ENCODE measurements at regions not wholly inside any gene's neighbourhood (a gene's known extent, or its start where the extent isn't known, plus 50 kb on each side); places are given as distances from the start of the nearest gene placed in this dataset.

GRCh38 chr16:52743707-52744106 is 196.8 kb upstream of the TOX3 start (continued):
- TF ChIP-seq ZNF596 (tag by site-specific recombination; IDR thresholded peaks at IDR 0.05) (no peak), ZNF624 (tag by site-specific recombination; IDR thresholded peaks at IDR 0.05) (no peak), ZNF561 (tag by site-specific recombination; IDR thresholded peaks at IDR 0.05; ENCODE audit: borderline replicate concordance) (no peak), ZNF394 (tag by site-specific recombination; IDR thresholded peaks at IDR 0.05; ENCODE audit: borderline replicate concordance) (no peak), IKZF3 (tag by site-specific recombination; IDR thresholded peaks at IDR 0.05) (no peak), ZNF157 (tag by site-specific recombination; IDR thresholded peaks at IDR 0.05) (no peak), ZNF266 (tag by site-specific recombination; IDR thresholded peaks at IDR 0.05; ENCODE audit: low read depth) (no peak)

DNA sequence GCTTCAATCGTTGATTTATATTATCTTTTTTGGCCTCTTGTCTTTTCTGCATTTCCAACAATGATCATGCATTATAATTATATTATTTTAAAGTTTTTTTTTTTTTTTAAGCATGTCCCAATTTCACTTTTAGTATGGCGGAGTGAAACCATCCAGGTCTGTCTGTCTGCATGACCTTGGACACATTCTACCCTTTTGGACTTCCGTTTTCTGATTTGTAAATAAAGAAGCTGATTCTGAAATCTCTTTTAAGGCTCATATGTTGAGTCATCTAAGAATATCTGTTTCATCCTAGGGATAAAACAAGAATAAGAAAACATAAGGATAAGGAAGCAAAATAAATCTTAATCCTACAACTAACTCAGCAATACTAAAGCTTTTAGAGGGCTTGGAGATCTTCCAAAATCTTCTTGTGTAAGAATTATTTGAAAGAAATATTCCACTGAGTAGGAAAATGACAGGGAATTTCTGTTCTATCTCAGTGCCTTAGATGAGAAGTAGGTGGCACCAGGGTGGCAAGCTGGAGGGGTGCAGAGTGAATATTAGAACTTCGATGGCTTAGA is 195.7 kb upstream of the TOX3 start:
- TF ChIP-seq ZNF747 (tag by site-specific recombination; IDR thresholded peaks at IDR 0.05) (no peak), ZNF350 (tag by site-specific recombination; IDR thresholded peaks at IDR 0.05) (no peak), ZNF121 (tag by site-specific recombination; IDR thresholded peaks at IDR 0.05) (no peak), SETDB1 (IDR thresholded peaks at IDR 0.05; ENCODE audit: insufficient read length, low read length) (no peak), ZNF341 (tag by site-specific recombination; IDR thresholded peaks at IDR 0.05; ENCODE audit: low read depth) (no peak), CTCF (tag by site-specific recombination; IDR thresholded peaks at IDR 0.05) (no peak), ZNF398 (tag by site-specific recombination; IDR thresholded peaks at IDR 0.05) (no peak), ZNF155 (tag by site-specific recombination; IDR thresholded peaks at IDR 0.05) (no peak), ZFP3 (tag by site-specific recombination; IDR thresholded peaks at IDR 0.05; ENCODE audit: low read depth) (no peak), ZNF639 (tag by site-specific recombination; IDR thresholded peaks at IDR 0.05) (no peak), ZNF335 (tag by site-specific recombination; conservative IDR thresholded peaks at IDR 0.05) (no peak), ZNF529 (tag by site-specific recombination; IDR thresholded peaks at IDR 0.05; ENCODE audit: insufficient replicate concordance) (no peak), GLI4 (tag by site-specific recombination; IDR thresholded peaks at IDR 0.05) (no peak), KLF16 (tag by site-specific recombination; IDR thresholded peaks at IDR 0.05) (no peak), ZNF549 (tag by site-specific recombination; IDR thresholded peaks at IDR 0.05) (no peak), FEZF1 (tag by site-specific recombination; IDR thresholded peaks at IDR 0.05) (no peak)
- TF ChIP-seq, protein P1, sequence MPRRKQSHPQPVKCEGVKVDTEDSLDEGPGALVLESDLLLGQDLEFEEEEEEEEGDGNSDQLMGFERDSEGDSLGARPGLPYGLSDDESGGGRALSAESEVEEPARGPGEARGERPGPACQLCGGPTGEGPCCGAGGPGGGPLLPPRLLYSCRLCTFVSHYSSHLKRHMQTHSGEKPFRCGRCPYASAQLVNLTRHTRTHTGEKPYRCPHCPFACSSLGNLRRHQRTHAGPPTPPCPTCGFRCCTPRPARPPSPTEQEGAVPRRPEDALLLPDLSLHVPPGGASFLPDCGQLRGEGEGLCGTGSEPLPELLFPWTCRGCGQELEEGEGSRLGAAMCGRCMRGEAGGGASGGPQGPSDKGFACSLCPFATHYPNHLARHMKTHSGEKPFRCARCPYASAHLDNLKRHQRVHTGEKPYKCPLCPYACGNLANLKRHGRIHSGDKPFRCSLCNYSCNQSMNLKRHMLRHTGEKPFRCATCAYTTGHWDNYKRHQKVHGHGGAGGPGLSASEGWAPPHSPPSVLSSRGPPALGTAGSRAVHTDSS (tag by site-specific recombination; IDR thresholded peaks at IDR 0.05) = no peak
- TF ChIP-seq, protein P2, sequence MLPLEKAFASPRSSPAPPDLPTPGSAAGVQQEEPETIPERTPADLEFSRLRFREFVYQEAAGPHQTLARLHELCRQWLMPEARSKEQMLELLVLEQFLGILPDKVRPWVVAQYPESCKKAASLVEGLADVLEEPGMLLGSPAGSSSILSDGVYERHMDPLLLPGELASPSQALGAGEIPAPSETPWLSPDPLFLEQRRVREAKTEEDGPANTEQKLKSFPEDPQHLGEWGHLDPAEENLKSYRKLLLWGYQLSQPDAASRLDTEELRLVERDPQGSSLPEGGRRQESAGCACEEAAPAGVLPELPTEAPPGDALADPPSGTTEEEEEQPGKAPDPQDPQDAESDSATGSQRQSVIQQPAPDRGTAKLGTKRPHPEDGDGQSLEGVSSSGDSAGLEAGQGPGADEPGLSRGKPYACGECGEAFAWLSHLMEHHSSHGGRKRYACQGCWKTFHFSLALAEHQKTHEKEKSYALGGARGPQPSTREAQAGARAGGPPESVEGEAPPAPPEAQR (tag by site-specific recombination; IDR thresholded peaks at IDR 0.05) = no peak
- Histone ChIP-seq H3K27ac (ENCODE audit: extremely low read depth, low read depth, low read length) (no peak overlapping the region), H3K4me3 (ENCODE audit: low read depth, low read length) (no peak overlapping the region), H3K36me3 (ENCODE audit: control insufficient read depth in 2 of 2, insufficient read depth in 1 of 2, low read length in 2 of 2) (no peaks in the 10 kb centered on the region), H3K9me3 (ENCODE audit: control insufficient read depth, insufficient read depth, low read depth, low read length) (no peaks in the 10 kb centered on the region), H3K4me1 (ENCODE audit: control insufficient read depth, insufficient read depth, low read length) (no peaks in the 10 kb centered on the region)
- CTCF ChIA-PET = no interaction called here
- POLR2A ChIA-PET = interaction anchor here (0.7 kb wide), 2 partner anchors 168 to 225 kb away, joined by 3 to 4 read pairs; no protein-coding TSS in a partner anchor

All from HEK293 (cell line).